ENCODE measurements at regions not wholly inside any gene's neighbourhood (a gene's known extent, or its start where the extent isn't known, plus 50 kb on each side); places are given as distances from the start of the nearest gene placed in this dataset.

- TF ChIP-seq, protein P1, sequence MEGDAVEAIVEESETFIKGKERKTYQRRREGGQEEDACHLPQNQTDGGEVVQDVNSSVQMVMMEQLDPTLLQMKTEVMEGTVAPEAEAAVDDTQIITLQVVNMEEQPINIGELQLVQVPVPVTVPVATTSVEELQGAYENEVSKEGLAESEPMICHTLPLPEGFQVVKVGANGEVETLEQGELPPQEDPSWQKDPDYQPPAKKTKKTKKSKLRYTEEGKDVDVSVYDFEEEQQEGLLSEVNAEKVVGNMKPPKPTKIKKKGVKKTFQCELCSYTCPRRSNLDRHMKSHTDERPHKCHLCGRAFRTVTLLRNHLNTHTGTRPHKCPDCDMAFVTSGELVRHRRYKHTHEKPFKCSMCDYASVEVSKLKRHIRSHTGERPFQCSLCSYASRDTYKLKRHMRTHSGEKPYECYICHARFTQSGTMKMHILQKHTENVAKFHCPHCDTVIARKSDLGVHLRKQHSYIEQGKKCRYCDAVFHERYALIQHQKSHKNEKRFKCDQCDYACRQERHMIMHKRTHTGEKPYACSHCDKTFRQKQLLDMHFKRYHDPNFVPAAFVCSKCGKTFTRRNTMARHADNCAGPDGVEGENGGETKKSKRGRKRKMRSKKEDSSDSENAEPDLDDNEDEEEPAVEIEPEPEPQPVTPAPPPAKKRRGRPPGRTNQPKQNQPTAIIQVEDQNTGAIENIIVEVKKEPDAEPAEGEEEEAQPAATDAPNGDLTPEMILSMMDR (IDR thresholded peaks at IDR 0.05), result no peak
- TF ChIP-seq POLR2A (IDR thresholded peaks at IDR 0.05) (no peak), POLR2AphosphoS5 (IDR thresholded peaks at IDR 0.05) (no peak)
Observed at GRCh38 chr5:57824047-57824446, 341.4 kb upstream of the ACTBL2 start.
